DMS114 treated with DMSO at 0.1 percent for 48 hours (cell line): ENCODE measurements at regions not wholly inside any gene's neighbourhood (a gene's known extent, or its start where the extent isn't known, plus 50 kb on each side); places are given as distances from the start of the nearest gene placed in this dataset.

ENCODE experiments used
- DNase-seq: peaks from one replicate; lab custom pipeline; 2025; ENCODE audit not compliant: unreplicated experiment; lab: John Stamatoyannopoulos, UW

GRCh38 chr2:118222672-118223421 is 134.6 kb downstream of the INSIG2 start:
- no peak for DNase-seq

- no peak for DNase-seq
These were observed 134.0 kb downstream of the INSIG2 start for GRCh38 chr2:118222273-118222594.

- DNase-seq, result peak; percentile 69
These were observed 133.4 kb downstream of the INSIG2 start for GRCh38 chr2:118221536-118222272.

- DNase-seq, result no peak
These were observed 131.3 kb downstream of the INSIG2 start for GRCh38 chr2:118219611-118220010.

- no peak for DNase-seq
These were observed 128.0 kb downstream of the INSIG2 start for GRCh38 chr2:118216224-118216623.

GRCh38 chr2:118209727-118210126 is 121.5 kb downstream of the INSIG2 start:
- no peak for DNase-seq

- no peak for DNase-seq
These were observed 119.6 kb downstream of the INSIG2 start for GRCh38 chr2:118207889-118208288.

GRCh38 chr2:118202707-118203303 is 114.5 kb downstream of the INSIG2 start:
- peak; percentile 3 for DNase-seq

- DNase-seq, result no peak
These were observed 110.0 kb downstream of the INSIG2 start for GRCh38 chr2:118198268-118198667.

GRCh38 chr2:118197011-118197675 is 108.9 kb downstream of the INSIG2 start:
- DNase-seq, result no peak

- DNase-seq, result no peak
These were observed 102.2 kb downstream of the INSIG2 start for GRCh38 chr2:118190474-118190873.

- no peak for DNase-seq
These were observed 98.6 kb downstream of the INSIG2 start for GRCh38 chr2:118186858-118187254.

GRCh38 chr2:118186110-118186857 is 98.0 kb downstream of the INSIG2 start:
- peak; percentile 57 for DNase-seq

- peak; percentile 13 for DNase-seq
These were observed 97.2 kb downstream of the INSIG2 start for GRCh38 chr2:118185210-118186109.

- no peak for DNase-seq
These were observed 95.1 kb downstream of the INSIG2 start for GRCh38 chr2:118183381-118183780.

GRCh38 chr2:118179445-118179844 is 91.2 kb downstream of the INSIG2 start:
- DNase-seq, result no peak

- DNase-seq, result no peak
These were observed 89.6 kb downstream of the INSIG2 start for GRCh38 chr2:118177884-118178283.

GRCh38 chr2:118177318-118177717 is 89.0 kb downstream of the INSIG2 start:
- DNase-seq, result no peak

GRCh38 chr2:118176601-118177000 is 88.3 kb downstream of the INSIG2 start:
- DNase-seq, result no peak

- no peak for DNase-seq
These were observed 83.3 kb downstream of the INSIG2 start for GRCh38 chr2:118171546-118171945.
